ENCODE measurements at regions not wholly inside any gene's neighbourhood (a gene's known extent, or its start where the extent isn't known, plus 50 kb on each side); places are given as distances from the start of the nearest gene placed in this dataset.
"Not testable (repeated sequence)": the region's sequence is repeated elsewhere in the genome, so short reads cannot be mapped to it uniquely, and the experiment has no call there.

- ChIA-PET CTCF (no interaction called here), POLR2A (no interaction called here)
- Histone ChIP-seq H3K27ac (ENCODE audit: low read depth, low read length) (no peak overlapping the region), H3K27me3 (ENCODE audit: insufficient read depth, low read length, poor library complexity, severe bottlenecking) (no peaks in the 10 kb centered on the region), H3K4me1 (ENCODE audit: insufficient read depth, low read length) (no peaks in the 10 kb centered on the region), H3K9me3 (ENCODE audit: low read length) (no peaks in the 10 kb centered on the region), H3K4me3 (ENCODE audit: low read length) (no peak overlapping the region), H3K36me3 (ENCODE audit: insufficient read depth, low read length) (no peaks in the 10 kb centered on the region)
- Mint-ChIP-seq H3K36me3 (no peaks in the 10 kb centered on the region), H3K9me3 (peaks cover 4 to 22% (median 8%) of the 10 kb centered on the region in 5 donors), H3K27me3 (no peaks in the 10 kb centered on the region), H3K4me1 (no peaks in the 10 kb centered on the region), H3K27ac (no peak overlapping the region), H3K4me3 (no peak overlapping the region)
- DNase-seq: no peak
Observed at GRCh38 chr1:95518310-95518709, 284.3 kb downstream of the RWDD3 start.

- Histone ChIP-seq H3K4me1 (ENCODE audit: insufficient read depth, low read length) (no peaks in the 10 kb centered on the region), H3K36me3 (ENCODE audit: insufficient read depth, low read length) (no peaks in the 10 kb centered on the region), H3K4me3 (ENCODE audit: low read length) (no peak overlapping the region), H3K27me3 (ENCODE audit: insufficient read depth, low read length, poor library complexity, severe bottlenecking) (no peaks in the 10 kb centered on the region), H3K27ac (ENCODE audit: low read depth, low read length) (no peak overlapping the region), H3K9me3 (ENCODE audit: low read length) (no peaks in the 10 kb centered on the region)
- H3K36me3 Mint-ChIP-seq: no peaks in the 10 kb centered on the region
- H3K27me3 Mint-ChIP-seq: no peaks in the 10 kb centered on the region
- H3K4me1 Mint-ChIP-seq: no peaks in the 10 kb centered on the region
- CTCF ChIA-PET: no interaction called here
- POLR2A ChIA-PET: no interaction called here
- no peak for DNase-seq
- peaks cover 8 to 34% (median 13%) of the 10 kb centered on the region in 5 donors for H3K9me3 Mint-ChIP-seq
- no peak overlapping the region for H3K4me3 Mint-ChIP-seq
- H3K27ac Mint-ChIP-seq: no peak overlapping the region
Observed at GRCh38 chr1:95520390-95520789, 286.4 kb downstream of the RWDD3 start.

- Mint-ChIP-seq H3K36me3 (peaks cover 0 to 2% (median 0%) of the 10 kb centered on the region in 3 donors), H3K4me1 (no peaks in the 10 kb centered on the region), H3K9me3 (peaks cover 2 to 19% (median 11%) of the 10 kb centered on the region in 5 donors), H3K27ac (no peak overlapping the region), H3K27me3 (no peaks in the 10 kb centered on the region), H3K4me3 (no peak overlapping the region)
- H3K9me3 ChIP-seq (ENCODE audit: low read length): no peaks in the 10 kb centered on the region
- CTCF ChIA-PET: no interaction called here
- H3K36me3 ChIP-seq (ENCODE audit: insufficient read depth, low read length): no peaks in the 10 kb centered on the region
- no peaks in the 10 kb centered on the region for H3K4me1 ChIP-seq (ENCODE audit: insufficient read depth, low read length)
- POLR2A ChIA-PET: no interaction called here
- H3K27me3 ChIP-seq (ENCODE audit: insufficient read depth, low read length, poor library complexity, severe bottlenecking): no peaks in the 10 kb centered on the region
- H3K4me3 ChIP-seq (ENCODE audit: low read length): no peak overlapping the region
- no peak for DNase-seq
- no peak overlapping the region for H3K27ac ChIP-seq (ENCODE audit: low read depth, low read length)
Observed at GRCh38 chr1:95532335-95532734, 298.3 kb downstream of the RWDD3 start.

- Histone ChIP-seq H3K4me3 (ENCODE audit: low read length) (no peak overlapping the region), H3K36me3 (ENCODE audit: insufficient read depth, low read length) (no peaks in the 10 kb centered on the region), H3K4me1 (ENCODE audit: insufficient read depth, low read length) (no peaks in the 10 kb centered on the region), H3K27ac (ENCODE audit: low read depth, low read length) (no peak overlapping the region), H3K9me3 (ENCODE audit: low read length) (no peaks in the 10 kb centered on the region), H3K27me3 (ENCODE audit: insufficient read depth, low read length, poor library complexity, severe bottlenecking) (no peaks in the 10 kb centered on the region)
- ChIA-PET POLR2A (no interaction called here), CTCF (no interaction called here)
- H3K36me3 Mint-ChIP-seq: peaks cover 0 to 2% (median 0%) of the 10 kb centered on the region in 3 donors
- DNase-seq: no peak
- H3K27ac Mint-ChIP-seq: no peak overlapping the region
- H3K4me3 Mint-ChIP-seq: no peak overlapping the region
- peaks cover 0 to 12% (median 8%) of the 10 kb centered on the region in 5 donors for H3K9me3 Mint-ChIP-seq
- no peaks in the 10 kb centered on the region for H3K4me1 Mint-ChIP-seq
- no peaks in the 10 kb centered on the region for H3K27me3 Mint-ChIP-seq
Observed at GRCh38 chr1:95534985-95535384, 301.0 kb downstream of the RWDD3 start.

- H3K36me3 Mint-ChIP-seq: peaks cover 0 to 2% (median 0%) of the 10 kb centered on the region in 3 donors
- POLR2A ChIA-PET: no interaction called here
- no peaks in the 10 kb centered on the region for H3K4me1 Mint-ChIP-seq
- H3K4me3 Mint-ChIP-seq: no peak overlapping the region
- DNase-seq: no peak
- Histone ChIP-seq H3K27ac (ENCODE audit: low read depth, low read length) (no peak overlapping the region), H3K27me3 (ENCODE audit: insufficient read depth, low read length, poor library complexity, severe bottlenecking) (no peaks in the 10 kb centered on the region), H3K36me3 (ENCODE audit: insufficient read depth, low read length) (no peaks in the 10 kb centered on the region), H3K9me3 (ENCODE audit: low read length) (no peaks in the 10 kb centered on the region), H3K4me3 (ENCODE audit: low read length) (no peak overlapping the region), H3K4me1 (ENCODE audit: insufficient read depth, low read length) (no peaks in the 10 kb centered on the region)
- no peaks in the 10 kb centered on the region for H3K27me3 Mint-ChIP-seq
- CTCF ChIA-PET: no interaction called here
- peaks cover 0 to 17% (median 8%) of the 10 kb centered on the region in 5 donors for H3K9me3 Mint-ChIP-seq
- no peak overlapping the region for H3K27ac Mint-ChIP-seq
Observed at GRCh38 chr1:95535614-95536013, 301.6 kb downstream of the RWDD3 start.

- no peak overlapping the region for H3K27ac Mint-ChIP-seq
- no peak for DNase-seq
- no peak overlapping the region for H3K4me3 Mint-ChIP-seq
- H3K4me1 Mint-ChIP-seq: no peaks in the 10 kb centered on the region
- peaks cover 0 to 21% (median 6%) of the 10 kb centered on the region in 5 donors for H3K9me3 Mint-ChIP-seq
- ChIA-PET CTCF (no interaction called here), POLR2A (no interaction called here)
- Histone ChIP-seq H3K4me1 (ENCODE audit: insufficient read depth, low read length) (no peaks in the 10 kb centered on the region), H3K9me3 (ENCODE audit: low read length) (no peaks in the 10 kb centered on the region), H3K4me3 (ENCODE audit: low read length) (no peak overlapping the region), H3K36me3 (ENCODE audit: insufficient read depth, low read length) (no peaks in the 10 kb centered on the region), H3K27me3 (ENCODE audit: insufficient read depth, low read length, poor library complexity, severe bottlenecking) (no peaks in the 10 kb centered on the region), H3K27ac (ENCODE audit: low read depth, low read length) (no peak overlapping the region)
- no peaks in the 10 kb centered on the region for H3K27me3 Mint-ChIP-seq
- peaks cover 0 to 2% (median 0%) of the 10 kb centered on the region in 3 donors for H3K36me3 Mint-ChIP-seq
Observed at GRCh38 chr1:95536501-95536900, 302.5 kb downstream of the RWDD3 start.

GRCh38 chr1:95537176-95537575 lies 303.2 kb downstream of the RWDD3 start:
- CTCF ChIA-PET: no interaction called here
- Histone ChIP-seq H3K4me1 (ENCODE audit: insufficient read depth, low read length) (no peaks in the 10 kb centered on the region), H3K9me3 (ENCODE audit: low read length) (no peaks in the 10 kb centered on the region), H3K4me3 (ENCODE audit: low read length) (no peak overlapping the region), H3K36me3 (ENCODE audit: insufficient read depth, low read length) (no peaks in the 10 kb centered on the region), H3K27ac (ENCODE audit: low read depth, low read length) (no peak overlapping the region), H3K27me3 (ENCODE audit: insufficient read depth, low read length, poor library complexity, severe bottlenecking) (no peaks in the 10 kb centered on the region)
- Mint-ChIP-seq H3K36me3 (peaks cover 0 to 2% (median 0%) of the 10 kb centered on the region in 3 donors), H3K27me3 (no peaks in the 10 kb centered on the region), H3K27ac (no peak overlapping the region), H3K4me3 (no peak overlapping the region), H3K9me3 (peaks cover 0 to 21% (median 5%) of the 10 kb centered on the region in 5 donors), H3K4me1 (no peaks in the 10 kb centered on the region)
- POLR2A ChIA-PET: no interaction called here
- no peak for DNase-seq

- H3K4me3 Mint-ChIP-seq; H3K27ac ChIP-seq (ENCODE audit: low read depth, low read length); H3K4me1 ChIP-seq (ENCODE audit: insufficient read depth, low read length); POLR2A ChIA-PET; CTCF ChIA-PET; H3K36me3 ChIP-seq (ENCODE audit: insufficient read depth, low read length); H3K4me3 ChIP-seq (ENCODE audit: low read length); H3K27ac Mint-ChIP-seq; H3K27me3 ChIP-seq (ENCODE audit: insufficient read depth, low read length, poor library complexity, severe bottlenecking); DNase-seq; H3K27me3 Mint-ChIP-seq; H3K9me3 ChIP-seq (ENCODE audit: low read length); H3K36me3 Mint-ChIP-seq; H3K4me1 Mint-ChIP-seq: not testable (repeated sequence)
- H3K9me3 Mint-ChIP-seq: peaks cover 0 to 21% (median 5%) of the 10 kb centered on the region in 5 donors
Observed at GRCh38 chr1:95538242-95538641, 304.2 kb downstream of the RWDD3 start.

GRCh38 chr1:95542936-95543335 lies 308.9 kb downstream of the RWDD3 start:
- Mint-ChIP-seq H3K27me3 (no peaks in the 10 kb centered on the region), H3K9me3 (peaks cover 0 to 9% (median 0%) of the 10 kb centered on the region in 5 donors), H3K27ac (no peak overlapping the region), H3K4me3 (no peak overlapping the region), H3K4me1 (no peaks in the 10 kb centered on the region), H3K36me3 (peaks cover 0 to 1% (median 0%) of the 10 kb centered on the region in 3 donors)
- Histone ChIP-seq H3K36me3 (ENCODE audit: insufficient read depth, low read length) (no peaks in the 10 kb centered on the region), H3K9me3 (ENCODE audit: low read length) (no peaks in the 10 kb centered on the region), H3K4me3 (ENCODE audit: low read length) (no peak overlapping the region), H3K4me1 (ENCODE audit: insufficient read depth, low read length) (no peaks in the 10 kb centered on the region), H3K27ac (ENCODE audit: low read depth, low read length) (no peak overlapping the region), H3K27me3 (ENCODE audit: insufficient read depth, low read length, poor library complexity, severe bottlenecking) (no peaks in the 10 kb centered on the region)
- no peak for DNase-seq
- ChIA-PET POLR2A (no interaction called here), CTCF (no interaction called here)

Measured in CD8-positive, alpha-beta memory T cell (primary cell).